HepG2 (cell line): ENCODE measurements at regions not wholly inside any gene's neighbourhood (a gene's known extent, or its start where the extent isn't known, plus 50 kb on each side); places are given as distances from the start of the nearest gene placed in this dataset.
A peak's percentile ranks its signal among the peaks of the same experiment; 100 is the strongest.

ENCODE experiments used
- EHMT2 ChIP-seq: fragments of 200-600 bp; sonication (generic); IDR thresholded peaks from 2 replicates; pipeline ENCODE4 v1.7.0; 2017; ENCODE audit warnings: antibody characterized with exemption, low read depth, low read length, borderline replicate concordance
- GABPB1 ChIP-seq: IDR thresholded peaks from 2 replicates; pipeline ENCODE4 v1.6.1; 2016; ENCODE audit warnings: mild to moderate bottlenecking, missing genetic modification reagents, moderate library complexity, missing compliant biosample characterization
- GATAD2A ChIP-seq: IDR thresholded peaks from 2 replicates; pipeline ENCODE4 v1.6.1; 2016
- HIVEP1 ChIP-seq: sonication (generic); formaldehyde crosslinking; IDR thresholded peaks from 2 replicates; pipeline ENCODE4 v1.4.0; 2020; ENCODE audit warnings: mild to moderate bottlenecking, missing genetic modification reagents
- KDM3A ChIP-seq: IDR thresholded peaks from 2 replicates; pipeline ENCODE4 v1.6.1; 2018; ENCODE audit warnings: low read depth, missing compliant biosample characterization
- MYC ChIP-seq: sonication (generic); formaldehyde crosslinking; IDR thresholded peaks from 2 replicates; pipeline ENCODE4 v1.9.0; 2021; ENCODE audit warnings: missing genetic modification reagents, borderline replicate concordance
- NR2F2 ChIP-seq: IDR thresholded peaks from 2 replicates; pipeline ENCODE4 v1.6.1; 2012; ENCODE audit warnings: low read depth, inconsistent platforms, borderline replicate concordance
- PITX1 ChIP-seq: sonication (generic); formaldehyde crosslinking; IDR thresholded peaks from 2 replicates; pipeline ENCODE4 v1.5.1; 2020; ENCODE audit warnings: mild to moderate bottlenecking, missing genetic modification reagents
- POGZ ChIP-seq: sonication (generic); formaldehyde crosslinking; IDR thresholded peaks from 2 replicates; pipeline ENCODE4 v1.4.0; 2020; ENCODE audit warnings: mild to moderate bottlenecking, missing genetic modification reagents
- POLR2AphosphoS2 ChIP-seq: IDR thresholded peaks from 2 replicates; pipeline ENCODE4 v1.6.1; 2011; ENCODE audit warnings: low read depth, low read length, improper control_type of control experiment
- RAD21 ChIP-seq: fragments of 450-650 bp; formaldehyde crosslinking; IDR thresholded peaks from 2 replicates; pipeline ENCODE4 v1.5.0; 2020; ENCODE audit warnings: mild to moderate bottlenecking
- REPIN1 ChIP-seq: sonication (generic); formaldehyde crosslinking; IDR thresholded peaks from 2 replicates; pipeline ENCODE4 v1.8.0; 2022; ENCODE audit warnings: missing genetic modification reagents, low read depth, mild to moderate bottlenecking, borderline replicate concordance
- SOX5 ChIP-seq: IDR thresholded peaks from 2 replicates; pipeline ENCODE4 v1.6.1; 2016; ENCODE audit warnings: borderline replicate concordance
- TBX3 ChIP-seq: fragments of 450-650 bp; IDR thresholded peaks from 2 replicates; pipeline ENCODE4 v1.6.1; 2017; ENCODE audit warnings: antibody characterized with exemption, mild to moderate bottlenecking, inconsistent platforms, borderline replicate concordance
- U2AF1 ChIP-seq: fragments of 200-400 bp; formaldehyde crosslinking; optimal IDR thresholded peaks from 2 replicates; pipeline ENCODE3; 2017; ENCODE audit warnings: mild to moderate bottlenecking, low read depth, low read length
- ZSCAN25 ChIP-seq: sonication (generic); formaldehyde crosslinking; IDR thresholded peaks from 2 replicates; pipeline ENCODE4 v1.8.0; 2022; ENCODE audit warnings: mild to moderate bottlenecking, missing genetic modification reagents
- TF ChIP-seq, protein P1 (sequence below): IDR thresholded peaks from 2 replicates; pipeline ENCODE4 v1.6.1; 2012; ENCODE audit warnings: inconsistent platforms
- TF ChIP-seq, protein P2 (sequence below): sonication (generic); formaldehyde crosslinking; conservative IDR thresholded peaks from 2 replicates; pipeline ENCODE4 v1.4.0; 2020; ENCODE audit warnings: mild to moderate bottlenecking, missing genetic modification reagents, moderate library complexity
- TF ChIP-seq, protein P3 (sequence below): IDR thresholded peaks from 2 replicates; pipeline ENCODE4 v1.6.1; 2016; ENCODE audit warnings: missing genetic modification reagents, missing compliant biosample characterization
- TF ChIP-seq, protein P4 (sequence below): sonication (generic); IDR thresholded peaks from 2 replicates; pipeline ENCODE4 v1.6.1; 2016; ENCODE audit warnings: low read depth, borderline replicate concordance

DNA sequence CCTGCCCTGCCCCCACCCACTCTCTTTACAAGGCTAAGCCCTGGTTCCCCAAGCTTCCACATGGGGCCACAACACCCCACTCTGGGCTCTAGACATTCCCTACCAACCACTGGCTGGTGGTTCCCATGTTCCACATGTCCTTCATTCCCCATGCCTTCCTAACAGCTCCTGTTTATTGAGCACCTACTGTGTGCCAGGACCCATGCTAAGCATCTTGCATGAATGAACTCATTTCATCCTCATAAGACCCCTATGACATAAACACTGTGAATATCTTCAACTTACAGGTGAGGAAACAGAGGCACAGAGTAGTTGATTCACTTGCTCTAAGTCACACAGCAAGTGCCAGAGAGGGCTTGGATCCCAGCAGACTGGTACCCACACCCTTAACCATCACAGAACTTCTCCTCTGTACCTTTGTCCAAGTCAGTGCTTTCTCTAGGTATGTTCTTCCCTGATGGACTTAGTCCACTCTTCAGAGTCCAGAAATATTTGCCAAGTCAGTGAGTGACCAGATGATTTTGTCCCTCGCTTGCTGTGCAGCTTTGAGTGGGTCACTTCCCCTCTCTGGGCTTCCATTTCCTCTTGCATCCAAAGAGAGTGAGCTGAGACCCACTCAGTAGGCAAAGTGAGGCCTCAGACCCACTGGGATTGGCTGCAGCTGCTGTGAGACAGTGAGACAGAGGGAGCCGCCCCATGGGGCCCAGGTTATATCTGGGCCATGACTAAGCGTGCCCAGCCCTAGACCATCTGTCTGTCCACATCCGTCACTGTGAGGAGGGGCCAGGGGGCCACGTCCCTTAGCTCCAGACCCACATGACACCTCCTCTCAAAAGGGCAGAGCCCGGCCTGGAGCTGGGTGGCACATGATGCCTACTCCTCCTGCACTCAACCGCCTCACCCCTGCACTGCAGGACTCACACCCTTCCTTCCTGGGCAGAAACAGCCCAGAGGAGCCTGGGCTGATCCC, 132.4 kb downstream of the MN1 start (continued):
- TF ChIP-seq SOX5 (CRISPR knock-in tag) (peak; percentile 54; the same call in 1 of the 2 replicates), EHMT2 (0 out of 2 replicates have a peak, but pooled peaks have one; percentile 22), MYC (CRISPR knock-in tag) (peak; percentile 60; the same call in 1 of the 2 replicates), HIVEP1 (CRISPR knock-in tag) (peak; percentile 35; the same call in 1 of the 2 replicates), U2AF1 (no peak), TBX3 (peak; percentile 32; the same call in 1 of the 2 replicates), KDM3A (CRISPR knock-in tag) (0 out of 2 replicates have a peak, but pooled peaks have one; percentile 13), ZSCAN25 (CRISPR knock-in tag) (peak; percentile 98), REPIN1 (CRISPR knock-in tag) (no peak), GABPB1 (CRISPR knock-in tag) (peak; percentile 58), POGZ (CRISPR knock-in tag) (0 out of 2 replicates have a peak, but pooled peaks have one; percentile 30), PITX1 (CRISPR knock-in tag) (peak; percentile 40; the same call in 1 of the 2 replicates), RAD21 (CRISPR knock-in tag) (no peak), POLR2AphosphoS2 (no peak), NR2F2 (no peak), GATAD2A (CRISPR knock-in tag) (peak; percentile 51)
- TF ChIP-seq, protein P1, sequence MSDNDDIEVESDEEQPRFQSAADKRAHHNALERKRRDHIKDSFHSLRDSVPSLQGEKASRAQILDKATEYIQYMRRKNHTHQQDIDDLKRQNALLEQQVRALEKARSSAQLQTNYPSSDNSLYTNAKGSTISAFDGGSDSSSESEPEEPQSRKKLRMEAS = peak; percentile 27; the same call in 1 of the 2 replicates
- TF ChIP-seq, protein P2, sequence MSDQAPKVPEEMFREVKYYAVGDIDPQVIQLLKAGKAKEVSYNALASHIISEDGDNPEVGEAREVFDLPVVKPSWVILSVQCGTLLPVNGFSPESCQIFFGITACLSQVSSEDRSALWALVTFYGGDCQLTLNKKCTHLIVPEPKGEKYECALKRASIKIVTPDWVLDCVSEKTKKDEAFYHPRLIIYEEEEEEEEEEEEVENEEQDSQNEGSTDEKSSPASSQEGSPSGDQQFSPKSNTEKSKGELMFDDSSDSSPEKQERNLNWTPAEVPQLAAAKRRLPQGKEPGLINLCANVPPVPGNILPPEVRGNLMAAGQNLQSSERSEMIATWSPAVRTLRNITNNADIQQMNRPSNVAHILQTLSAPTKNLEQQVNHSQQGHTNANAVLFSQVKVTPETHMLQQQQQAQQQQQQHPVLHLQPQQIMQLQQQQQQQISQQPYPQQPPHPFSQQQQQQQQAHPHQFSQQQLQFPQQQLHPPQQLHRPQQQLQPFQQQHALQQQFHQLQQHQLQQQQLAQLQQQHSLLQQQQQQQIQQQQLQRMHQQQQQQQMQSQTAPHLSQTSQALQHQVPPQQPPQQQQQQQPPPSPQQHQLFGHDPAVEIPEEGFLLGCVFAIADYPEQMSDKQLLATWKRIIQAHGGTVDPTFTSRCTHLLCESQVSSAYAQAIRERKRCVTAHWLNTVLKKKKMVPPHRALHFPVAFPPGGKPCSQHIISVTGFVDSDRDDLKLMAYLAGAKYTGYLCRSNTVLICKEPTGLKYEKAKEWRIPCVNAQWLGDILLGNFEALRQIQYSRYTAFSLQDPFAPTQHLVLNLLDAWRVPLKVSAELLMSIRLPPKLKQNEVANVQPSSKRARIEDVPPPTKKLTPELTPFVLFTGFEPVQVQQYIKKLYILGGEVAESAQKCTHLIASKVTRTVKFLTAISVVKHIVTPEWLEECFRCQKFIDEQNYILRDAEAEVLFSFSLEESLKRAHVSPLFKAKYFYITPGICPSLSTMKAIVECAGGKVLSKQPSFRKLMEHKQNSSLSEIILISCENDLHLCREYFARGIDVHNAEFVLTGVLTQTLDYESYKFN (CRISPR knock-in tag) = 0 out of 2 replicates have a peak, but pooled peaks have one; percentile 33
- TF ChIP-seq, protein P3, sequence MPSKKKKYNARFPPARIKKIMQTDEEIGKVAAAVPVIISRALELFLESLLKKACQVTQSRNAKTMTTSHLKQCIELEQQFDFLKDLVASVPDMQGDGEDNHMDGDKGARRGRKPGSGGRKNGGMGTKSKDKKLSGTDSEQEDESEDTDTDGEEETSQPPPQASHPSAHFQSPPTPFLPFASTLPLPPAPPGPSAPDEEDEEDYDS (CRISPR knock-in tag) = peak; percentile 70; the same call in 1 of the 2 replicates
- TF ChIP-seq, protein P4, sequence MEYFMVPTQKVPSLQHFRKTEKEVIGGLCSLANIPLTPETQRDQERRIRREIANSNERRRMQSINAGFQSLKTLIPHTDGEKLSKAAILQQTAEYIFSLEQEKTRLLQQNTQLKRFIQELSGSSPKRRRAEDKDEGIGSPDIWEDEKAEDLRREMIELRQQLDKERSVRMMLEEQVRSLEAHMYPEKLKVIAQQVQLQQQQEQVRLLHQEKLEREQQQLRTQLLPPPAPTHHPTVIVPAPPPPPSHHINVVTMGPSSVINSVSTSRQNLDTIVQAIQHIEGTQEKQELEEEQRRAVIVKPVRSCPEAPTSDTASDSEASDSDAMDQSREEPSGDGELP = peak; percentile 73; the same call in 1 of the 2 replicates
